T-cell (primary cell): ENCODE measurements at regions not wholly inside any gene's neighbourhood (a gene's known extent, or its start where the extent isn't known, plus 50 kb on each side); places are given as distances from the start of the nearest gene placed in this dataset.

Source experiments
- ATAC-seq, 4 experiments: fragments of 200-7000 bp in 3 of 4; fragments of 150-1000 bp in 1 of 4; cut with Tn5 transposase; replicated peaks in 1 of 4; 1 replicate in 3 of 4; 2 replicates in 1 of 4; pipeline ENCODE4 v1.10.0; 2021; ENCODE audit warnings: moderate library complexity in 3 of 4, mild to moderate bottlenecking in 2 of 4, moderate number of reproducible peaks in 1 of 4
- CTCF ChIA-PET, 2 donors: fragments of 300-600 bp; sonication (Branson Sonifier 250); formaldehyde crosslinking; loops; one replicate each; lab custom pipeline; 2022; ENCODE audit warnings: antibody characterized with exemption in 2 of 2; lab: Charles Lee
- POLR2A ChIA-PET, 2 donors: fragments of 300-600 bp; sonication (Branson Sonifier 250); formaldehyde crosslinking; loops; one replicate each; lab custom pipeline; 2022; ENCODE audit warnings: antibody characterized with exemption in 2 of 2; lab: Charles Lee
- DNase-seq, 35 experiments: peaks; one replicate each; pipeline versions ENCODE4 v3.0.0 to v3.0.0-alpha.2; 2013 to 2023
- H3K27ac ChIP-seq: one replicate; pipeline ENCODE4 v1.5.1; 2013; ENCODE audit warnings: low read length
- H3K27me3 ChIP-seq, 2 experiments: replicated peaks in 1 of 2; 1 replicate in 1 of 2; 2 replicates in 1 of 2; pipeline versions ENCODE4 v1.6.1 to v1.7.0; 2013; ENCODE audit warnings: low read length in 1 of 2, mixed read lengths in 1 of 2; ENCODE audit not compliant: control insufficient read depth in 2 of 2, insufficient read depth in 2 of 2; ENCODE audit errors: extremely low read depth in 1 of 2
- H3K36me3 ChIP-seq, 2 donors: 1 replicate in 1 of 2; 2 replicates in 1 of 2; pipeline versions ENCODE4 v1.6.1 to v1.7.0; 2013; ENCODE audit warnings: low read length in 1 of 2; ENCODE audit not compliant: control insufficient read depth in 2 of 2, insufficient read depth in 1 of 2; ENCODE audit errors: extremely low read depth in 1 of 2
- H3K4me1 ChIP-seq, 2 experiments: 1 replicate in 1 of 2; 2 replicates in 1 of 2; pipeline versions ENCODE4 v1.6.1 to v1.7.0; 2013; ENCODE audit warnings: low read length in 2 of 2, mixed read lengths in 1 of 2; ENCODE audit not compliant: insufficient read depth in 2 of 2, control insufficient read depth in 1 of 2; ENCODE audit errors: extremely low read depth in 1 of 2
- H3K4me3 ChIP-seq, 2 donors: 1 replicate in 1 of 2; 2 replicates in 1 of 2; pipeline versions ENCODE4 v1.5.1 to v1.7.0; 2013; ENCODE audit warnings: mild to moderate bottlenecking in 2 of 2, low read length in 1 of 2, moderate library complexity in 1 of 2; ENCODE audit not compliant: control insufficient read depth in 1 of 2; ENCODE audit errors: extremely low read depth in 1 of 2
- H3K9me3 ChIP-seq: 2 replicates; pipeline ENCODE4 v1.7.0; 2013
- H3K27ac Mint-ChIP-seq, 2 donors: one replicate each; pipeline ENCODE4 v1.8.0; 2020 to 2021; ENCODE audit warnings: mild to moderate bottlenecking in 2 of 2, mixed read lengths in 2 of 2
- H3K27me3 Mint-ChIP-seq, 2 donors: one replicate each; pipeline ENCODE4 v1.8.0; 2021 to 2022; ENCODE audit warnings: mixed read lengths in 2 of 2
- H3K36me3 Mint-ChIP-seq: one replicate; pipeline ENCODE4 v1.8.0; 2021; ENCODE audit warnings: mixed read lengths
- H3K4me1 Mint-ChIP-seq, 3 donors: one replicate each; pipeline ENCODE4 v1.8.0; 2020 to 2022; ENCODE audit warnings: mixed read lengths in 3 of 3, mild to moderate bottlenecking in 1 of 3
- H3K4me3 Mint-ChIP-seq, 3 donors: one replicate each; pipeline ENCODE4 v1.8.0; 2020 to 2022; ENCODE audit warnings: mild to moderate bottlenecking in 3 of 3, mixed read lengths in 3 of 3, moderate library complexity in 3 of 3
- H3K9me3 Mint-ChIP-seq, 3 donors: one replicate each; pipeline ENCODE4 v1.8.0; 2020 to 2022; ENCODE audit warnings: mixed read lengths in 3 of 3
- WGBS: methylation state at CpG from one replicate; pipeline ENCODE4 v1.1.5; 2013; ENCODE audit warnings: missing lambda C conversion rate; ENCODE audit not compliant: insufficient coverage; 5-methylcytosine and 5-hydroxymethylcytosine counted together

DNA sequence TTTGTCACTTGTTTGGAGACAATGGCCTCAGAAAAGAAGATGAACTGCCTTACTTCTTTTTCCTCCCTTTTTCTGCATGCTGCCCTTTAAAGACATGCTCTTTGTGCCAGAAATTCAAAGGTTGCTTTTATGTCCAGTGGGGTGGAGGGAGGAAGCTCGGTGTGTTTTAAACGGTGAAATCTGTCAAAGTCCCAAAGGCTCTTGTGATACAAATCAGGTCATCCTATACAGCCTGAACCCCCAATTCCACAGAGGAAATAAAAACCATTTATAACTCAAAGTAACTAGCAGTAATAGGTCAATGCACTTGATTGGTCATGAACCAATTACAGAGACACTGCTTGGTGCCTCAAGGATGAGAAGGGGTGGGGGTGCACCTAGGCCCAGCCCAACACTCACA lies 339.3 kb upstream of the F9 start:
- CTCF ChIA-PET = no interaction called here
- DNase-seq (no peak), ATAC-seq (no peak)
- Histone ChIP-seq H3K36me3 (no peaks in the 10 kb centered on the region), H3K9me3 (no peaks in the 10 kb centered on the region), H3K27me3 (peaks cover 0 to 7% of the 10 kb centered on the region in 2 experiments), H3K4me3 (no peak overlapping the region), H3K27ac (no peak overlapping the region), H3K4me1 (no peaks in the 10 kb centered on the region)
- Mint-ChIP-seq H3K27me3 (peaks cover 21 to 51% of the 10 kb centered on the region in 2 donors), H3K27ac (no peak overlapping the region), H3K9me3 (no peaks in the 10 kb centered on the region), H3K4me3 (no peak overlapping the region), H3K36me3 (no peaks in the 10 kb centered on the region), H3K4me1 (peaks cover 0 to 5% (median 2%) of the 10 kb centered on the region in 3 donors)
- POLR2A ChIA-PET = no interaction called here
- WGBS = no CpG with 5 or more reads among the region's 2 CpGs

DNA sequence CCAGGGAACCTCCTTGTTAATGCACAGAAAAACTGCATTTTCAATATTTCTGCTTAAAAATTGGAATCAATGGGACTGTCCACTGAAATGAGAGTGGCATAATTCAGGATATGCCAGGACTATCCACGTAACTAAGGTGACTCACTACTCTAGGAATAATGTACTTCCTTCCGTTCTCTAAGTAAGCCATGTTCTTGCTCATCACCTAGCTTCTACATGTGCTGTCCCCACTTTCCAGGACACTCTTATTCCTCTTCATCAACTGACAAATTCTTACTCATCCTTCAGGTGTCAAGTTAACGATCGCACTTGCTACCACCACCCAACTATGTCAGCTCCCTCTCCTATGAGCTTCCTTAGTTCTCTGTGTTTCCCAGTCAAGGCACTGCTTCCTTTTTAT lies 342.8 kb upstream of the F9 start:
- no peaks in the 10 kb centered on the region for H3K9me3 ChIP-seq
- ChIA-PET POLR2A (no interaction called here), CTCF (no interaction called here)
- no peaks in the 10 kb centered on the region for H3K36me3 ChIP-seq
- Mint-ChIP-seq H3K27ac (no peak overlapping the region), H3K9me3 (no peaks in the 10 kb centered on the region), H3K27me3 (peaks cover 0 to 39% of the 10 kb centered on the region in 2 donors), H3K36me3 (no peaks in the 10 kb centered on the region), H3K4me1 (no peaks in the 10 kb centered on the region), H3K4me3 (no peak overlapping the region)
- 93% methylated on average over 3 of the region's 4 CpGs for WGBS
- H3K4me3 ChIP-seq = no peak overlapping the region
- H3K4me1 ChIP-seq = no peaks in the 10 kb centered on the region
- H3K27ac ChIP-seq = no peak overlapping the region
- ATAC-seq (no peak), DNase-seq (no peak)
- H3K27me3 ChIP-seq = no peaks in the 10 kb centered on the region

DNA sequence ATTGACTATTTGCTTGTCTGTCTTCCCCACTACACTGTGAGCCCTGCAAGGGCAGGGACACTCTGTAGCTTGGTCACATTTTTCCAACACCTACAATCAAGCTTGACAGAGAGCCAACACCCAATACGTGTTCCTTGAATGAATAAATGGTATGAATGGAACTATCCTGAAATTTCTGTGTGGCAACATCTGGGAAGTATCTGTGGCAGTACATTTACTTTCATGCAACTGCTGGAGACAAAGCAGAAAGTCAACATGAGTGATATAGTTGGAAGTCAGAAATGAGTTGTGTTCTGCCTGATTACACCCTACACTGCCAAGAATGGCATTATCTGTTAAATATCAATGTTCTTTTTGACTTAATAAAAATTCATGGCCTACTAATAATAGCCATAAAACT lies 343.5 kb upstream of the F9 start:
- no peaks in the 10 kb centered on the region for H3K9me3 ChIP-seq
- no peak for ATAC-seq
- H3K9me3 Mint-ChIP-seq = no peaks in the 10 kb centered on the region
- H3K4me3 ChIP-seq = no peak overlapping the region
- no CpG with 5 or more reads among the region's 1 CpG for WGBS
- no peak for DNase-seq
- H3K27ac Mint-ChIP-seq = no peak overlapping the region
- H3K4me1 Mint-ChIP-seq = no peaks in the 10 kb centered on the region
- H3K27ac ChIP-seq = no peak overlapping the region
- no peaks in the 10 kb centered on the region for H3K4me1 ChIP-seq
- H3K27me3 ChIP-seq = no peaks in the 10 kb centered on the region
- H3K4me3 Mint-ChIP-seq = no peak overlapping the region
- ChIA-PET POLR2A (no interaction called here), CTCF (no interaction called here)
- H3K27me3 Mint-ChIP-seq = peaks cover 0 to 36% of the 10 kb centered on the region in 2 donors
- no peaks in the 10 kb centered on the region for H3K36me3 ChIP-seq
- no peaks in the 10 kb centered on the region for H3K36me3 Mint-ChIP-seq

DNA sequence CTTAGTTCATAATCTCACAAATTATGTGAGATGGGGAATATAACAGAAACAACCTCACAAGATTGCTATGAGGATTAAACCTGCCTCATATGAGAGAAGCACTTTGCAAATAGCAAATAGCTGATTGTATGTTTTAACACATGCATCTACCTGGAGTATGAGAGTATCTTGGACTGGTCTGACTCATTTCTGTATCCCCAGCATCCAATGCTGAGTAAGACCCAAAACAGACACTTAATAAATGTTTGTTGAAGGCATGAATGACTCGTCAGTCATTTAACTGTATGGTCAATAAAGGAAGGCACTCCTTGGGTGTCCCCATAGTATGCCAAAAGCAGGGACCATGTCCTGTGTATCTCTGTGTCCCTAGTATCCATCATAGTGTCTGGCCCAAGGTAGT lies 350.9 kb upstream of the F9 start:
- no peaks in the 10 kb centered on the region for H3K4me1 ChIP-seq
- ChIA-PET POLR2A (no interaction called here), CTCF (no interaction called here)
- no peak overlapping the region for H3K27ac ChIP-seq
- no peak overlapping the region for H3K4me3 Mint-ChIP-seq
- H3K27me3 Mint-ChIP-seq = peaks cover 0 to 39% of the 10 kb centered on the region in 2 donors
- H3K36me3 Mint-ChIP-seq = no peaks in the 10 kb centered on the region
- no CpG with 5 or more reads among the region's 1 CpG for WGBS
- no peak overlapping the region for H3K27ac Mint-ChIP-seq
- no peak overlapping the region for H3K4me3 ChIP-seq
- H3K27me3 ChIP-seq = peaks cover 0 to 3% of the 10 kb centered on the region in 2 experiments
- H3K36me3 ChIP-seq = no peaks in the 10 kb centered on the region
- ATAC-seq = no peak
- DNase-seq = no peak
- H3K9me3 Mint-ChIP-seq = no peaks in the 10 kb centered on the region
- no peaks in the 10 kb centered on the region for H3K9me3 ChIP-seq
- H3K4me1 Mint-ChIP-seq = no peaks in the 10 kb centered on the region

DNA sequence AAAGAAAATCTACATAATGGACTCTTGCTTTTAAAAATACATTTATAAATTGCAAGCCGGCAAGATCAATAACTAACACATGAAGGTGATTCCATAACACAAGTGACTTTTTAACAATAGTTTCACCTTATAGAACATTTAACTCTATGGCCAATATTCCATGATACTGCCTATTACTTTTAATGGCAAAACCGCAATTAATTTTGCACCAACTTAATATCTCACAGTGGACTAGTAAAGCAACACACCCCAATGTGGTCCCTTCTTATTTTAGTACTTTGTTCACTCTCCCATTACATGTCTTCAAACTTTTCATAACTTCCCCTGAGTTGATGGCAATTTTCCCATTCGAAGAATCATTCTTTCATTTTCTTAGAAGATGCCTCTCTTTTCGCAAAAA lies 351.6 kb upstream of the F9 start:
- Mint-ChIP-seq H3K4me3 (no peak overlapping the region), H3K27me3 (peaks cover 0 to 39% of the 10 kb centered on the region in 2 donors), H3K9me3 (no peaks in the 10 kb centered on the region), H3K27ac (no peak overlapping the region), H3K4me1 (no peaks in the 10 kb centered on the region), H3K36me3 (no peaks in the 10 kb centered on the region)
- H3K27me3 ChIP-seq = peaks cover 0 to 3% of the 10 kb centered on the region in 2 experiments
- H3K9me3 ChIP-seq = no peaks in the 10 kb centered on the region
- ATAC-seq (no peak), DNase-seq (no peak)
- H3K27ac ChIP-seq = no peak overlapping the region
- H3K4me3 ChIP-seq = no peak overlapping the region
- 83% methylated on average over 1 of the region's 4 CpGs for WGBS
- CTCF ChIA-PET = no interaction called here
- no peaks in the 10 kb centered on the region for H3K4me1 ChIP-seq
- no peaks in the 10 kb centered on the region for H3K36me3 ChIP-seq
- POLR2A ChIA-PET = no interaction called here

DNA sequence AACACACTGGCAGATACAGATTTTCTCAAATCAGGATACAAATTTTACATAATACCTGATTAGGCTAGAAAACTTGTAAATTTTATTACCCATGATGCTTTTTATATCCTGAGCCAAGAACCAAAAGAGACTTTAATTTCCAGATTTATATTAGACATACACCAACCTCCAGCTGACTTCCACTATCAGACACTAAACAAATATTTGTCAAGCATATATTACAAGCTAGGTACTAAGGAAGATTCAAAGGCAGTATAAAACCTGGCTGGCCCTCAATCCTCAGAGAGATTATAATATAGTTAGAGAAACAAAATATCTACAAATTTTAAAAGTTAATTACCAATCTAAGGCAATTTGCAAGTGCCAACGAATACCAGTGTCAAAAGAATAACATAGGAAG lies 357.8 kb upstream of the F9 start:
- no peak overlapping the region for H3K4me3 ChIP-seq
- WGBS = no CpG with 5 or more reads among the region's 1 CpG
- peaks cover 0 to 2% of the 10 kb centered on the region in 2 experiments for H3K27me3 ChIP-seq
- H3K27me3 Mint-ChIP-seq = peaks cover 0 to 5% of the 10 kb centered on the region in 2 donors
- H3K36me3 Mint-ChIP-seq = no peaks in the 10 kb centered on the region
- H3K9me3 ChIP-seq = no peaks in the 10 kb centered on the region
- no peaks in the 10 kb centered on the region for H3K36me3 ChIP-seq
- no peak overlapping the region for H3K4me3 Mint-ChIP-seq
- H3K4me1 Mint-ChIP-seq = no peaks in the 10 kb centered on the region
- ATAC-seq (no peak), DNase-seq (no peak)
- no peaks in the 10 kb centered on the region for H3K9me3 Mint-ChIP-seq
- ChIA-PET POLR2A (interaction anchor here in 1 of 2 donors (0.6 kb wide), 1 partner anchor 1556 kb away, joined by 4 read pairs; no protein-coding TSS in a partner anchor), CTCF (no interaction called here)
- no peaks in the 10 kb centered on the region for H3K4me1 ChIP-seq
- H3K27ac ChIP-seq = no peak overlapping the region
- H3K27ac Mint-ChIP-seq = no peak overlapping the region

DNA sequence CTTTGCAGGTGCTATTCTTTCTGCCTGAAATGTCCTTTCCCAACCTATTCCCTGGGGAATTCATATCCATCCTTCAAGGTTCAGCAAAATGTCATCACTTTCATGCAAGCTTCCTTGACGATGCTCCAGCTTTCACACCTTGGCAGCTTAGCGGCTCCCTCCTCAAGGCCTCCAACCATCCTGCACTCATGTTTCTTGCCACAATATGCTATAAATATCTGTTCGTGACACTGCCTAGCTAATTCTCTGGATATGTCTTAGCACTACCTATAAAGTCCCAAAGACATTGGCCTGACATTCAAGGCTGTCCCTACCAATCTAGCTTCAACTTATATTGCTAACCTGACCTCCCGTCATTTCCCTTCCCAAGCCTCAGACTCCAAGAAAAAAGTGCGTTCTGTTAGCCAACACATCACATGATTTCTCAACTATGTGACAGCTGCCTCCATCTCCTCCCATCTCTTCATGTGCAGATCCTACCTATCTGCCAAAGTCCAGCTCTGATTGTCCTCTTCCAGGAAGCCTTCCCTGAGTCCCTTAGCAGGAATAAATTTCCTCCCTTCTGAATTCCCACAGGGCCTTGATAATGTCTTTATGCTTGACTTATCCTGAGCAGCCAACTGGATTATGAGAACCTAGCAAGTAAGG lies 359.9 kb upstream of the F9 start:
- DNase-seq (no peak), ATAC-seq (no peak)
- no peaks in the 10 kb centered on the region for H3K27me3 Mint-ChIP-seq
- Histone ChIP-seq H3K27me3 (no peaks in the 10 kb centered on the region), H3K4me1 (no peaks in the 10 kb centered on the region), H3K9me3 (no peaks in the 10 kb centered on the region), H3K27ac (no peak overlapping the region), H3K4me3 (no peak overlapping the region), H3K36me3 (no peaks in the 10 kb centered on the region)
- no peaks in the 10 kb centered on the region for H3K4me1 Mint-ChIP-seq
- ChIA-PET CTCF (no interaction called here), POLR2A (no interaction called here)
- WGBS = 60% methylated on average over 3 of the region's 5 CpGs
- H3K36me3 Mint-ChIP-seq = no peaks in the 10 kb centered on the region
- no peak overlapping the region for H3K4me3 Mint-ChIP-seq
- no peak overlapping the region for H3K27ac Mint-ChIP-seq
- no peaks in the 10 kb centered on the region for H3K9me3 Mint-ChIP-seq
